ENCODE measurements at regions not wholly inside any gene's neighbourhood (a gene's known extent, or its start where the extent isn't known, plus 50 kb on each side); places are given as distances from the start of the nearest gene placed in this dataset.

- Histone ChIP-seq H3F3A (replicated peaks; ENCODE audit: low read depth) (no peaks in the 10 kb centered on the region), H3K9me2 (ENCODE audit: insufficient read depth) (no peaks in the 10 kb centered on the region), H3K27me3 (ENCODE audit: insufficient read depth) (no peaks in the 10 kb centered on the region), H4K20me1 (replicated peaks; ENCODE audit: insufficient read depth) (no peaks in the 10 kb centered on the region), H3K4me3 (no peak overlapping the region), H3K79me2 (replicated peaks; ENCODE audit: insufficient read depth) (no peaks in the 10 kb centered on the region), H3K36me3 (ENCODE audit: insufficient read depth) (no peaks in the 10 kb centered on the region), H3K27ac (ENCODE audit: low read depth) (no peak overlapping the region), H3K4me2 (no peak overlapping the region), H2AFZ (no peak overlapping the region), H3K4me1 (ENCODE audit: insufficient read depth) (peaks cover 28% of the 10 kb centered on the region)
- Mint-ChIP-seq H3K9me3 (no peaks in the 10 kb centered on the region), H3K27ac (no peak overlapping the region), H3K4me3 (no peak overlapping the region), H3K4me1 (peaks cover 29% of the 10 kb centered on the region), H3K36me3 (ENCODE audit: low read depth) (no peaks in the 10 kb centered on the region), H3K27me3 (ENCODE audit: insufficient read depth, low read depth, poor library complexity) (peaks cover 2% of the 10 kb centered on the region)
- TF ChIP-seq ZNF114 (CRISPR knock-in tag; IDR thresholded peaks at IDR 0.05) = no peak
- TF ChIP-seq, protein P1, sequence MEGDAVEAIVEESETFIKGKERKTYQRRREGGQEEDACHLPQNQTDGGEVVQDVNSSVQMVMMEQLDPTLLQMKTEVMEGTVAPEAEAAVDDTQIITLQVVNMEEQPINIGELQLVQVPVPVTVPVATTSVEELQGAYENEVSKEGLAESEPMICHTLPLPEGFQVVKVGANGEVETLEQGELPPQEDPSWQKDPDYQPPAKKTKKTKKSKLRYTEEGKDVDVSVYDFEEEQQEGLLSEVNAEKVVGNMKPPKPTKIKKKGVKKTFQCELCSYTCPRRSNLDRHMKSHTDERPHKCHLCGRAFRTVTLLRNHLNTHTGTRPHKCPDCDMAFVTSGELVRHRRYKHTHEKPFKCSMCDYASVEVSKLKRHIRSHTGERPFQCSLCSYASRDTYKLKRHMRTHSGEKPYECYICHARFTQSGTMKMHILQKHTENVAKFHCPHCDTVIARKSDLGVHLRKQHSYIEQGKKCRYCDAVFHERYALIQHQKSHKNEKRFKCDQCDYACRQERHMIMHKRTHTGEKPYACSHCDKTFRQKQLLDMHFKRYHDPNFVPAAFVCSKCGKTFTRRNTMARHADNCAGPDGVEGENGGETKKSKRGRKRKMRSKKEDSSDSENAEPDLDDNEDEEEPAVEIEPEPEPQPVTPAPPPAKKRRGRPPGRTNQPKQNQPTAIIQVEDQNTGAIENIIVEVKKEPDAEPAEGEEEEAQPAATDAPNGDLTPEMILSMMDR (conservative IDR thresholded peaks at IDR 0.05; ENCODE audit: low read depth in 2 of 2) = peak; percentile 45 to 50
- TF ChIP-seq, protein P2, sequence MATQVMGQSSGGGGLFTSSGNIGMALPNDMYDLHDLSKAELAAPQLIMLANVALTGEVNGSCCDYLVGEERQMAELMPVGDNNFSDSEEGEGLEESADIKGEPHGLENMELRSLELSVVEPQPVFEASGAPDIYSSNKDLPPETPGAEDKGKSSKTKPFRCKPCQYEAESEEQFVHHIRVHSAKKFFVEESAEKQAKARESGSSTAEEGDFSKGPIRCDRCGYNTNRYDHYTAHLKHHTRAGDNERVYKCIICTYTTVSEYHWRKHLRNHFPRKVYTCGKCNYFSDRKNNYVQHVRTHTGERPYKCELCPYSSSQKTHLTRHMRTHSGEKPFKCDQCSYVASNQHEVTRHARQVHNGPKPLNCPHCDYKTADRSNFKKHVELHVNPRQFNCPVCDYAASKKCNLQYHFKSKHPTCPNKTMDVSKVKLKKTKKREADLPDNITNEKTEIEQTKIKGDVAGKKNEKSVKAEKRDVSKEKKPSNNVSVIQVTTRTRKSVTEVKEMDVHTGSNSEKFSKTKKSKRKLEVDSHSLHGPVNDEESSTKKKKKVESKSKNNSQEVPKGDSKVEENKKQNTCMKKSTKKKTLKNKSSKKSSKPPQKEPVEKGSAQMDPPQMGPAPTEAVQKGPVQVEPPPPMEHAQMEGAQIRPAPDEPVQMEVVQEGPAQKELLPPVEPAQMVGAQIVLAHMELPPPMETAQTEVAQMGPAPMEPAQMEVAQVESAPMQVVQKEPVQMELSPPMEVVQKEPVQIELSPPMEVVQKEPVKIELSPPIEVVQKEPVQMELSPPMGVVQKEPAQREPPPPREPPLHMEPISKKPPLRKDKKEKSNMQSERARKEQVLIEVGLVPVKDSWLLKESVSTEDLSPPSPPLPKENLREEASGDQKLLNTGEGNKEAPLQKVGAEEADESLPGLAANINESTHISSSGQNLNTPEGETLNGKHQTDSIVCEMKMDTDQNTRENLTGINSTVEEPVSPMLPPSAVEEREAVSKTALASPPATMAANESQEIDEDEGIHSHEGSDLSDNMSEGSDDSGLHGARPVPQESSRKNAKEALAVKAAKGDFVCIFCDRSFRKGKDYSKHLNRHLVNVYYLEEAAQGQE (IDR thresholded peaks at IDR 0.05; ENCODE audit: unreplicated experiment) = no peak
- peak; percentile 66 for ATAC-seq
- peak; percentile 49 for DNase-seq (ENCODE audit: low spot score)
Observed at GRCh38 chr9:73079326-73079725, 72.3 kb upstream of the ANXA1 start.

DNA sequence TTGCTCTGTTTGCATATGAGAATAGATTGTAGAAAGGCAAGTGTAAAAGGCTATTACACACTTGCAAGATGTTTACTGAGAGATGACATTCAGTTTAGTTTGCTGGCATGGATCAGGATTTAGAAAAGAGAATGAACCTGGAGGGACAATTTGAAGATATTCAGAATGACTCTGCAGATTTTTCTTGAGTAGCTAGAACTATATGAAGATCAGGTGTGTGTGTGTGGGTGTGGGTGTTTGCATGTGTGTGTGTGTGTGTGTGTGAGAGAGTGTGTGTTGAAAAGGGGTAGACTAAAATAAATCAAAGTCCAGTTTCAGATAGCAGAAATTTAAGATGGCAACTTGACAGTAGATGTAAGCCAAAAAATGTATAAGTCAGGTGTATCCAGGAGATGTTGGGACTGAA lies 74.0 kb upstream of the ANXA1 start:
- H4K20me1 ChIP-seq (replicated peaks; ENCODE audit: insufficient read depth) = no peaks in the 10 kb centered on the region
- H3K36me3 ChIP-seq (ENCODE audit: insufficient read depth) = no peaks in the 10 kb centered on the region
- H3K79me2 ChIP-seq (replicated peaks; ENCODE audit: insufficient read depth) = no peaks in the 10 kb centered on the region
- no peak overlapping the region for H3K4me3 ChIP-seq
- H3K9me3 Mint-ChIP-seq = no peaks in the 10 kb centered on the region
- H3K27ac ChIP-seq (ENCODE audit: low read depth) = no peak overlapping the region
- H3F3A ChIP-seq (replicated peaks; ENCODE audit: low read depth) = no peaks in the 10 kb centered on the region
- H3K9me2 ChIP-seq (ENCODE audit: insufficient read depth) = no peaks in the 10 kb centered on the region
- peak overlapping the region; percentile 11; the same call in 1 of the 2 replicates for H2AFZ ChIP-seq
- peaks cover 28% of the 10 kb centered on the region for H3K4me1 ChIP-seq (ENCODE audit: insufficient read depth)
- H3K27me3 Mint-ChIP-seq (ENCODE audit: insufficient read depth, low read depth, poor library complexity) = peaks cover 2% of the 10 kb centered on the region
- no peak overlapping the region for H3K4me2 ChIP-seq
- ATAC-seq (no peak), DNase-seq (ENCODE audit: low spot score) (no peak)
- H3K36me3 Mint-ChIP-seq (ENCODE audit: low read depth) = no peaks in the 10 kb centered on the region
- H3K4me3 Mint-ChIP-seq = no peak overlapping the region
- H3K27ac Mint-ChIP-seq = peak overlapping the region; percentile 52
- no peaks in the 10 kb centered on the region for H3K27me3 ChIP-seq (ENCODE audit: insufficient read depth)
- H3K4me1 Mint-ChIP-seq = peaks cover 29% of the 10 kb centered on the region
- no peak for TF ChIP-seq STAT1 (IDR thresholded peaks at IDR 0.05; ENCODE audit: unreplicated experiment)
- TF ChIP-seq, protein P2 (IDR thresholded peaks at IDR 0.05; ENCODE audit: unreplicated experiment) = no peak
- TF ChIP-seq POLR2AphosphoS5 (IDR thresholded peaks at IDR 0.05; ENCODE audit: low read depth) = no peak
- no peak for TF ChIP-seq ETS1 (IDR thresholded peaks at IDR 0.05)
- TF ChIP-seq, protein P1 (conservative IDR thresholded peaks at IDR 0.05; ENCODE audit: low read depth in 2 of 2) = no peak
- no peak for TF ChIP-seq ZNF114 (CRISPR knock-in tag; IDR thresholded peaks at IDR 0.05)
- no peak for TF ChIP-seq NANOG (IDR thresholded peaks at IDR 0.05; ENCODE audit: borderline replicate concordance)
- TF ChIP-seq EZH2phosphoT487 (IDR thresholded peaks at IDR 0.05; ENCODE audit: unreplicated experiment) = no peak
- TF ChIP-seq JUNB (IDR thresholded peaks at IDR 0.05; ENCODE audit: unreplicated experiment) = no peak
